SK-N-SH (cell line): ENCODE measurements at regions not wholly inside any gene's neighbourhood (a gene's known extent, or its start where the extent isn't known, plus 50 kb on each side); places are given as distances from the start of the nearest gene placed in this dataset.

ENCODE experiments used
- CTCF ChIA-PET: fragments of 300-600, 350-600 bp; formaldehyde crosslinking; extraction: SDS; loops from one replicate; lab custom pipeline; 2021; lab: Yijun Ruan, JAX
- POLR2A ChIA-PET: fragments of 350-600 bp; sonication (Branson Sonifier 250); formaldehyde crosslinking; extraction: SDS; loops from one replicate; lab custom pipeline; 2020; ENCODE audit warnings: antibody characterized with exemption, inconsistent platforms; lab: Yijun Ruan, JAX
- DNase-seq: peaks from one replicate; pipeline ENCODE4 v3.0.0; 2012
- H2AFZ ChIP-seq: fragments of 200-600 bp; sonication (generic); 2 replicates; pipeline ENCODE4 v1.8.1; 2016; ENCODE audit warnings: antibody characterized with exemption, mild to moderate bottlenecking, low read depth
- H3F3A ChIP-seq: fragments of 200-600 bp; sonication (generic); replicated peaks from 2 replicates; pipeline ENCODE3; 2016; ENCODE audit warnings: antibody characterized with exemption, mild to moderate bottlenecking; ENCODE audit not compliant: insufficient read depth
- H3K27ac ChIP-seq, 2 experiments: fragments of 200-500 bp in 1 of 2; fragments of 200-600 bp in 1 of 2; sonication (Bioruptor generic) in 1 of 2; sonication (generic), shearing (Covaris generic) in 1 of 2; 2 replicates each; pipeline versions ENCODE4 v1.5.1 to v1.6.1; 2014 to 2016; ENCODE audit warnings: low read depth in 2 of 2, inconsistent platforms in 1 of 2, low read length in 1 of 2, mild to moderate bottlenecking in 1 of 2, mixed read lengths in 1 of 2
- H3K27me3 ChIP-seq: fragments of 200-600 bp; sonication (generic), shearing (Covaris generic); 2 replicates; pipeline ENCODE4 v1.6.1; 2016; ENCODE audit warnings: mixed run types; ENCODE audit not compliant: insufficient read depth
- H3K36me3 ChIP-seq, 2 experiments: fragments of 200-500 bp in 1 of 2; fragments of 200-600 bp in 1 of 2; sonication (Bioruptor generic) in 1 of 2; sonication (generic) in 1 of 2; replicated peaks in 1 of 2; 2 replicates each; pipeline versions ENCODE3 to v1.5.1; 2014 to 2016; ENCODE audit warnings: low read length in 1 of 2, mild to moderate bottlenecking in 1 of 2; ENCODE audit not compliant: insufficient read depth in 2 of 2, control insufficient read depth in 1 of 2
- H3K4me1 ChIP-seq, 2 experiments: fragments of 200-500 bp in 1 of 2; fragments of 200-600 bp in 1 of 2; sonication (Bioruptor generic) in 1 of 2; sonication (generic), shearing (Covaris generic) in 1 of 2; 2 replicates each; pipeline versions ENCODE4 v1.5.1 to v1.6.1; 2014 to 2016; ENCODE audit warnings: low read depth in 1 of 2, low read length in 1 of 2, mixed run types in 1 of 2; ENCODE audit not compliant: insufficient read depth in 2 of 2, control insufficient read depth in 1 of 2
- H3K4me2 ChIP-seq: fragments of 200-600 bp; sonication (generic), shearing (Covaris generic); 2 replicates; pipeline ENCODE4 v1.6.1; 2017; ENCODE audit warnings: mixed run types
- H3K4me3 ChIP-seq, 2 experiments: fragments of 200-500 bp in 1 of 2; fragments of 200-600 bp in 1 of 2; sonication (Bioruptor generic) in 1 of 2; sonication (generic), shearing (Covaris generic) in 1 of 2; 2 replicates each; pipeline versions ENCODE4 v1.5.1 to v1.8.1; 2014 to 2016; ENCODE audit warnings: low read depth in 2 of 2, inconsistent platforms in 1 of 2, low read length in 1 of 2, mild to moderate bottlenecking in 1 of 2, mixed read lengths in 1 of 2, moderate library complexity in 1 of 2
- H3K79me2 ChIP-seq: fragments of 200-600 bp; sonication (generic); 2 replicates; pipeline ENCODE4 v1.8.1; 2017; ENCODE audit warnings: mild to moderate bottlenecking; ENCODE audit not compliant: insufficient read depth
- H3K9ac ChIP-seq: fragments of 200-600 bp; sonication (generic); 2 replicates; pipeline ENCODE4 v1.6.1; 2017; ENCODE audit warnings: mixed run types
- H3K9me2 ChIP-seq: fragments of 200-600 bp; sonication (generic); 2 replicates; pipeline ENCODE4 v1.6.1; 2017; ENCODE audit warnings: mixed run types
- H3K9me3 ChIP-seq: fragments of 200-600 bp; sonication (generic); 2 replicates; pipeline ENCODE4 v1.6.1; 2017; ENCODE audit warnings: mixed run types, mild to moderate bottlenecking, moderate library complexity
- H4K20me1 ChIP-seq: fragments of 200-600 bp; sonication (generic); 2 replicates; pipeline ENCODE4 v1.6.1; 2017; ENCODE audit warnings: mild to moderate bottlenecking, mixed run types; ENCODE audit not compliant: insufficient read depth
- CHD2 ChIP-seq: fragments of 150-350 bp; IDR thresholded peaks from 2 replicates; pipeline ENCODE4 v1.6.1; 2018; ENCODE audit warnings: low read length; ENCODE audit not compliant: partially characterized antibody
- CTCF ChIP-seq: fragments of 200-600 bp; sonication (generic); IDR thresholded peaks from 2 replicates; pipeline ENCODE4 v1.6.1; 2017; ENCODE audit warnings: antibody characterized with exemption, mild to moderate bottlenecking, moderate library complexity
- EP300 ChIP-seq, 2 experiments: IDR thresholded peaks; 2 replicates each; pipeline versions ENCODE4 v1.4.0 to v1.6.1; 2012; ENCODE audit warnings: borderline replicate concordance in 1 of 2, low read depth in 1 of 2, low read length in 1 of 2
- FOXJ3 ChIP-seq: sonication (generic); formaldehyde crosslinking; IDR thresholded peaks from 2 replicates; pipeline ENCODE4 v1.5.1; 2020; ENCODE audit warnings: mild to moderate bottlenecking, missing genetic modification reagents
- FOXM1 ChIP-seq: IDR thresholded peaks from 2 replicates; pipeline ENCODE4 v1.4.0; 2012; ENCODE audit warnings: low read depth, mild to moderate bottlenecking
- IRF3 ChIP-seq: fragments of 150-350 bp; IDR thresholded peaks from 2 replicates; pipeline ENCODE4 v1.6.1; 2016; ENCODE audit warnings: mild to moderate bottlenecking, low read depth, low read length
- JUND ChIP-seq: IDR thresholded peaks from 2 replicates; pipeline ENCODE4 v1.4.0; 2012
- MXI1 ChIP-seq: IDR thresholded peaks from 2 replicates; pipeline ENCODE4 v1.6.1; 2012; ENCODE audit warnings: mild to moderate bottlenecking, low read depth, low read length, improper control_type of control experiment
- RAD21 ChIP-seq: IDR thresholded peaks from 2 replicates; pipeline ENCODE4 v1.6.1; 2012; ENCODE audit warnings: mild to moderate bottlenecking, low read length
- RFX5 ChIP-seq: IDR thresholded peaks from 2 replicates; pipeline ENCODE4 v1.6.1; 2012; ENCODE audit warnings: mild to moderate bottlenecking, improper control_type of control experiment, low read length
- RXRA ChIP-seq: IDR thresholded peaks from 2 replicates; pipeline ENCODE4 v1.4.0; 2012; ENCODE audit warnings: low read depth, mild to moderate bottlenecking, borderline replicate concordance
- SIN3A ChIP-seq: IDR thresholded peaks from 2 replicates; pipeline ENCODE4 v1.6.1; 2012; ENCODE audit warnings: low read depth, mild to moderate bottlenecking, low read length, moderate library complexity, borderline replicate concordance
- TAF1 ChIP-seq: IDR thresholded peaks from 2 replicates; pipeline ENCODE4 v1.6.1; 2012; ENCODE audit warnings: low read depth, mild to moderate bottlenecking, low read length, moderate library complexity, borderline replicate concordance
- TCF12 ChIP-seq: IDR thresholded peaks from 2 replicates; pipeline ENCODE4 v1.4.0; 2012
- USF1 ChIP-seq: IDR thresholded peaks from 2 replicates; pipeline ENCODE4 v1.4.0; 2012; ENCODE audit warnings: low read depth, borderline replicate concordance
- USF2 ChIP-seq: fragments of 150-350 bp; IDR thresholded peaks from 2 replicates; pipeline ENCODE4 v1.6.1; 2017; ENCODE audit warnings: antibody characterized with exemption, low read length, low read depth, borderline replicate concordance
- YY1 ChIP-seq: IDR thresholded peaks from 2 replicates; pipeline ENCODE4 v1.4.0; 2012; ENCODE audit warnings: low read depth, mild to moderate bottlenecking
- WGBS: methylation state at CpG from one replicate; pipeline ENCODE4 v1.1.6; 2017; ENCODE audit warnings: low lambda C conversion rate; 5-methylcytosine and 5-hydroxymethylcytosine counted together

- Histone ChIP-seq H3K79me2 (no peaks in the 10 kb centered on the region), H3K9me2 (no peaks in the 10 kb centered on the region), H3K4me3 (no peak overlapping the region), H2AFZ (no peak overlapping the region), H3K9ac (no peak overlapping the region), H3F3A (no peaks in the 10 kb centered on the region), H3K27me3 (no peaks in the 10 kb centered on the region), H3K36me3 (no peaks in the 10 kb centered on the region), H3K4me2 (no peak overlapping the region), H4K20me1 (no peaks in the 10 kb centered on the region), H3K4me1 (no peaks in the 10 kb centered on the region), H3K9me3 (no peaks in the 10 kb centered on the region), H3K27ac (no peak overlapping the region)
- POLR2A ChIA-PET = no interaction called here
- 3% methylated on average over 4 of the region's 4 CpGs for WGBS
- DNase-seq = no peak
- CTCF ChIA-PET = no interaction called here
- TF ChIP-seq RAD21 = no peak
- TF ChIP-seq SIN3A = no peak
- TF ChIP-seq USF1 = no peak
- no peak for TF ChIP-seq TAF1
- TF ChIP-seq YY1 = no peak
- TF ChIP-seq JUND = no peak
- TF ChIP-seq EP300 (IDR thresholded peaks at IDR 0.05; ENCODE audit: borderline replicate concordance in 1 of 2, low read depth in 1 of 2, low read length in 1 of 2) = no peak
- TF ChIP-seq RFX5 = no peak
- no peak for TF ChIP-seq IRF3
- TF ChIP-seq FOXJ3 = no peak
- no peak for TF ChIP-seq CTCF
- TF ChIP-seq USF2 = no peak
- TF ChIP-seq CHD2 = no peak
- no peak for TF ChIP-seq RXRA
- TF ChIP-seq MXI1 = no peak
- TF ChIP-seq TCF12 = no peak
- no peak for TF ChIP-seq FOXM1
Measured at GRCh38 chr14:82694820-82695219, 1161.2 kb upstream of the SEL1L start.
